ENCODE measurements at regions not wholly inside any gene's neighbourhood (a gene's known extent, or its start where the extent isn't known, plus 50 kb on each side); places are given as distances from the start of the nearest gene placed in this dataset.

DNA sequence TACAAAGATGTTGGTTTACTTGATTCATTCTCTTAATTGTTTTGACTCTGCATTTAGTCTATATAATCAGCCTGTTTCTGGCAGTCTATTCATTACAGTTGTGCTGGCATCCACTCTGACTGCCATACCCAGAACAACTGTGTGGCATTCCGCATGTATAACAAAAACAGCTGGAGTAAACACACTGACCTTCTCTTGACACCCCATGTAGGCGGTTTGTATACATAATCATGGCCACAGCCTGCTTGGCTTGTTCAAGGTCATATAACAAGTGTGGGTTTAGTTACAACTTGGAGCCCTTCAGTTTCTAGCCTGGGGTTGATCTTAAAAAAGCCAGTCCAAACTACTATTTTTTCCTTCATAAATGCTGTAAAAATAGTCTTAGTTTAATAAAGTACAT, 70.9 kb downstream of the MBL2 start:
- H3K4me3 ChIP-seq (replicated peaks in 1 of 2; ENCODE audit: low read depth in 1 of 2, low read length in 2 of 2): no peak overlapping the region
- H3K9ac ChIP-seq (ENCODE audit: low read length): no peak overlapping the region
- H3K4me2 ChIP-seq (ENCODE audit: low read length): no peak overlapping the region
- peak overlapping the region; percentile 10 for H2AFZ ChIP-seq (ENCODE audit: low read depth, low read length, poor library complexity, severe bottlenecking)
- H3K27ac ChIP-seq (ENCODE audit: low read depth, low read length): no peak overlapping the region
- ChIA-PET RAD21 (ENCODE audit: low non-redundant PET in 1 of 2, low total read pairs in 2 of 2, uncharacterized antibody in 2 of 2, unreplicated experiment in 2 of 2) (no interaction called here), CTCF (no interaction called here), POLR2A (no interaction called here)
- H3K9me2 ChIP-seq (ENCODE audit: insufficient read depth): no peaks in the 10 kb centered on the region
- DNase-seq (ENCODE audit: low read depth, low spot score): no peak
- no peaks in the 10 kb centered on the region for H3K9me3 ChIP-seq (ENCODE audit: control insufficient read depth in 1 of 2, insufficient read depth in 1 of 2, low read depth in 1 of 2, low read length in 2 of 2)
- no peaks in the 10 kb centered on the region for H3K27me3 ChIP-seq (ENCODE audit: insufficient read depth, low read length)
- intact Hi-C loops (cut with micrococcal nuclease): no loop called here
- no peaks in the 10 kb centered on the region for H3K4me1 ChIP-seq (ENCODE audit: control insufficient read depth in 1 of 2, insufficient read depth in 2 of 2, low read length in 2 of 2)
- no peaks in the 10 kb centered on the region for H3K36me3 ChIP-seq (ENCODE audit: control insufficient read depth in 1 of 2, insufficient read depth in 2 of 2, low read length in 2 of 2)
- no TSS peak for BruUV-seq (replicated peaks)
- H4K20me1 ChIP-seq (ENCODE audit: insufficient read depth): no peaks in the 10 kb centered on the region
- ATAC-seq: no peak
- no peaks in the 10 kb centered on the region for H3K79me2 ChIP-seq (ENCODE audit: insufficient read depth, low read length)
- TF ChIP-seq ELF1 (IDR thresholded peaks at IDR 0.05; ENCODE audit: borderline replicate concordance, low read depth) (no peak), JUND (IDR thresholded peaks at IDR 0.05) (no peak), SIN3A (IDR thresholded peaks at IDR 0.05; ENCODE audit: low read depth) (no peak), EZH2 (IDR thresholded peaks at IDR 0.05) (no peak), POLR2A (IDR thresholded peaks at IDR 0.05; ENCODE audit: borderline replicate concordance, extremely low read depth, insufficient read depth, insufficient read length) (no peak), EGR1 (IDR thresholded peaks at IDR 0.05; ENCODE audit: low read depth) (no peak), SRF (IDR thresholded peaks at IDR 0.05; ENCODE audit: low read depth) (no peak), POLR2AphosphoS5 (IDR thresholded peaks at IDR 0.05; ENCODE audit: low read depth, low read length) (no peak), SP1 (IDR thresholded peaks at IDR 0.05; ENCODE audit: low read depth) (no peak), YY1 (IDR thresholded peaks at IDR 0.05; ENCODE audit: extremely low read depth, insufficient replicate concordance, low read depth, low read length) (no peak), CEBPB (IDR thresholded peaks at IDR 0.05; ENCODE audit: low read depth) (no peak), EZH2phosphoT487 (IDR thresholded peaks at IDR 0.05; ENCODE audit: borderline replicate concordance) (no peak), CBX3 (IDR thresholded peaks at IDR 0.05; ENCODE audit: low read depth) (no peak)
- TF ChIP-seq, protein P1, sequence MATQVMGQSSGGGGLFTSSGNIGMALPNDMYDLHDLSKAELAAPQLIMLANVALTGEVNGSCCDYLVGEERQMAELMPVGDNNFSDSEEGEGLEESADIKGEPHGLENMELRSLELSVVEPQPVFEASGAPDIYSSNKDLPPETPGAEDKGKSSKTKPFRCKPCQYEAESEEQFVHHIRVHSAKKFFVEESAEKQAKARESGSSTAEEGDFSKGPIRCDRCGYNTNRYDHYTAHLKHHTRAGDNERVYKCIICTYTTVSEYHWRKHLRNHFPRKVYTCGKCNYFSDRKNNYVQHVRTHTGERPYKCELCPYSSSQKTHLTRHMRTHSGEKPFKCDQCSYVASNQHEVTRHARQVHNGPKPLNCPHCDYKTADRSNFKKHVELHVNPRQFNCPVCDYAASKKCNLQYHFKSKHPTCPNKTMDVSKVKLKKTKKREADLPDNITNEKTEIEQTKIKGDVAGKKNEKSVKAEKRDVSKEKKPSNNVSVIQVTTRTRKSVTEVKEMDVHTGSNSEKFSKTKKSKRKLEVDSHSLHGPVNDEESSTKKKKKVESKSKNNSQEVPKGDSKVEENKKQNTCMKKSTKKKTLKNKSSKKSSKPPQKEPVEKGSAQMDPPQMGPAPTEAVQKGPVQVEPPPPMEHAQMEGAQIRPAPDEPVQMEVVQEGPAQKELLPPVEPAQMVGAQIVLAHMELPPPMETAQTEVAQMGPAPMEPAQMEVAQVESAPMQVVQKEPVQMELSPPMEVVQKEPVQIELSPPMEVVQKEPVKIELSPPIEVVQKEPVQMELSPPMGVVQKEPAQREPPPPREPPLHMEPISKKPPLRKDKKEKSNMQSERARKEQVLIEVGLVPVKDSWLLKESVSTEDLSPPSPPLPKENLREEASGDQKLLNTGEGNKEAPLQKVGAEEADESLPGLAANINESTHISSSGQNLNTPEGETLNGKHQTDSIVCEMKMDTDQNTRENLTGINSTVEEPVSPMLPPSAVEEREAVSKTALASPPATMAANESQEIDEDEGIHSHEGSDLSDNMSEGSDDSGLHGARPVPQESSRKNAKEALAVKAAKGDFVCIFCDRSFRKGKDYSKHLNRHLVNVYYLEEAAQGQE (IDR thresholded peaks at IDR 0.05; ENCODE audit: low read depth): no peak
- TF ChIP-seq, protein P2, sequence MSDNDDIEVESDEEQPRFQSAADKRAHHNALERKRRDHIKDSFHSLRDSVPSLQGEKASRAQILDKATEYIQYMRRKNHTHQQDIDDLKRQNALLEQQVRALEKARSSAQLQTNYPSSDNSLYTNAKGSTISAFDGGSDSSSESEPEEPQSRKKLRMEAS (IDR thresholded peaks at IDR 0.05): no peak
- TF ChIP-seq, protein P3, sequence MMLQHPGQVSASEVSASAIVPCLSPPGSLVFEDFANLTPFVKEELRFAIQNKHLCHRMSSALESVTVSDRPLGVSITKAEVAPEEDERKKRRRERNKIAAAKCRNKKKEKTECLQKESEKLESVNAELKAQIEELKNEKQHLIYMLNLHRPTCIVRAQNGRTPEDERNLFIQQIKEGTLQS (IDR thresholded peaks at IDR 0.05): no peak

All from HCT116 (cell line).